Neural progenitor cell (in vitro differentiated cells): ENCODE measurements at regions not wholly inside any gene's neighbourhood (a gene's known extent, or its start where the extent isn't known, plus 50 kb on each side); places are given as distances from the start of the nearest gene placed in this dataset.

Experiments
- EZH2 ChIP-seq: fragments of 200-600 bp; sonication (generic); IDR thresholded peaks from 2 replicates; pipeline ENCODE4 v1.6.1; 2017; ENCODE audit warnings: antibody characterized with exemption, mild to moderate bottlenecking, moderate library complexity
- EZH2phosphoT487 ChIP-seq: fragments of 200-600 bp; sonication (generic); IDR thresholded peaks from 2 replicates; pipeline ENCODE4 v1.6.1; 2017; ENCODE audit warnings: antibody characterized with exemption
- TF ChIP-seq, protein P1 (sequence below): fragments of 200-600 bp; sonication (generic); IDR thresholded peaks from 2 replicates; pipeline ENCODE4 v1.5.1; 2017; ENCODE audit warnings: antibody characterized with exemption, mild to moderate bottlenecking

DNA sequence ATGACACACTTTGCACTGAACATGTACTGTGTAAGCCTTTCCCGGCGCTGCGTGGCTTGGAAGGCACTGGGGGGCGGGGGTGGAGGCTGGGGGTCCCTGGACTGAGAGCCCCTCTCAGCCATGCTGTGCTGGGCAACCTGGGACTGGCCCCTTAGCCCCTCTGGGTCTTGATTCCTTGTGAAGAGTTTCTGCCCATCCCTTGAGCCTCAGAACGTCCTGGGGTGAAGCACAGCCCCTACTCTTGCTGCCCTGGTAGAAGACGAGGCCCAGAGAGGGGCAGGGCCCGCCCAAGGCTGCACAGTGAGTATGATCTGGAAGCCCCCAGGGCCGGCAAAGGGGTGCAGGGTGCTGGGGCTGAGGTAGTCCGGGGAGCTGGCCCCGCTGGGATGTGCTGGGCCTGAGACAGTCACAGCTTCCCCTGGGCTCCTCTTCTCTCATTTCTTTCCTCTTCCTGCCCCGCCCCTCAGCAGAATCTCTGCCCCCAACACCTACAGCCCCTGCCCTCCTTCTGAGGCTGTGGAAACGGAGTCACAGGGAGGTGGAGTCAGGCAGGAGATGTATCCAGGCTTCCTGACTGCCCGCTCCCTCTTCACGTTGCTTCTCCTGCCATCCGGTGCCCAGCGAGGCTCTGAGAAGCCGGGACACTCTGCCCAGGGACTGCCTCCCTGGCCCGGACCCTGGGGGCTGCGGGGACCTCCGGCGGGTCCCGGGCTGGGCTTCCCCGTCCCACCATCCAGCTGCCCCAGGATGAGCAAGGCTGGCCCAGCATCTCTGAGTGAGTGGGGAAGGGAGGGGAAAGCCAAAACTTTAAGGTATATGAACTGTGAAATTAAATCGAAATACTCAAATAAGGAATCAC lies 60.5 kb downstream of the UNCX start:
- TF ChIP-seq, protein P1, sequence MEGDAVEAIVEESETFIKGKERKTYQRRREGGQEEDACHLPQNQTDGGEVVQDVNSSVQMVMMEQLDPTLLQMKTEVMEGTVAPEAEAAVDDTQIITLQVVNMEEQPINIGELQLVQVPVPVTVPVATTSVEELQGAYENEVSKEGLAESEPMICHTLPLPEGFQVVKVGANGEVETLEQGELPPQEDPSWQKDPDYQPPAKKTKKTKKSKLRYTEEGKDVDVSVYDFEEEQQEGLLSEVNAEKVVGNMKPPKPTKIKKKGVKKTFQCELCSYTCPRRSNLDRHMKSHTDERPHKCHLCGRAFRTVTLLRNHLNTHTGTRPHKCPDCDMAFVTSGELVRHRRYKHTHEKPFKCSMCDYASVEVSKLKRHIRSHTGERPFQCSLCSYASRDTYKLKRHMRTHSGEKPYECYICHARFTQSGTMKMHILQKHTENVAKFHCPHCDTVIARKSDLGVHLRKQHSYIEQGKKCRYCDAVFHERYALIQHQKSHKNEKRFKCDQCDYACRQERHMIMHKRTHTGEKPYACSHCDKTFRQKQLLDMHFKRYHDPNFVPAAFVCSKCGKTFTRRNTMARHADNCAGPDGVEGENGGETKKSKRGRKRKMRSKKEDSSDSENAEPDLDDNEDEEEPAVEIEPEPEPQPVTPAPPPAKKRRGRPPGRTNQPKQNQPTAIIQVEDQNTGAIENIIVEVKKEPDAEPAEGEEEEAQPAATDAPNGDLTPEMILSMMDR: no peak
- no peak for TF ChIP-seq EZH2phosphoT487
- no peak for TF ChIP-seq EZH2
